GM12891 (cell line): ENCODE measurements at regions not wholly inside any gene's neighbourhood (a gene's known extent, or its start where the extent isn't known, plus 50 kb on each side); places are given as distances from the start of the nearest gene placed in this dataset.

ENCODE experiments used
- DNase-seq: peaks from one replicate; pipeline ENCODE4 v3.0.0; 2011; ENCODE audit warnings: low spot score; ENCODE audit not compliant: insufficient read length
- FAIRE-seq: peaks from 2 replicates; lab custom pipeline; 2011; peaks lifted over from hg19 to GRCh38; lab: Jason Lieb, UNC
- PAX5 ChIP-seq: IDR thresholded peaks from 2 replicates; pipeline ENCODE4 v1.6.1; 2011; ENCODE audit warnings: low read length, moderate library complexity, mild to moderate bottlenecking; ENCODE audit not compliant: insufficient read depth, severe bottlenecking
- POLR2A ChIP-seq: IDR thresholded peaks from 2 replicates; pipeline ENCODE4 v1.6.1; 2011; ENCODE audit warnings: low read depth, low read length, control low read depth
- POLR2AphosphoS5 ChIP-seq: IDR thresholded peaks from 2 replicates; pipeline ENCODE4 v1.6.1; 2011; ENCODE audit warnings: low read depth, low read length, control low read depth
- POU2F2 ChIP-seq: IDR thresholded peaks from 2 replicates; pipeline ENCODE4 v1.6.1; 2011; ENCODE audit warnings: low read depth, mild to moderate bottlenecking, control low read depth, low read length, moderate library complexity
- SPI1 ChIP-seq: IDR thresholded peaks from 2 replicates; pipeline ENCODE4 v1.6.1; 2011; ENCODE audit warnings: low read depth, low read length, control low read depth
- TAF1 ChIP-seq: IDR thresholded peaks from 2 replicates; pipeline ENCODE4 v1.6.1; 2011; ENCODE audit warnings: low read depth, low read length, control low read depth

GRCh38 chr21:20257052-20257740, 741.0 kb upstream of the NCAM2 start:
- TF ChIP-seq POLR2AphosphoS5: no peak
- no peak for TF ChIP-seq PAX5
- no peak for TF ChIP-seq POU2F2
- TF ChIP-seq POLR2A: no peak
- TF ChIP-seq TAF1: no peak
- no peak for TF ChIP-seq SPI1
- no peak for FAIRE-seq
- DNase-seq: no peak

- no peak for FAIRE-seq
- DNase-seq: no peak
- TF ChIP-seq SPI1 (no peak), TAF1 (no peak), PAX5 (no peak), POLR2AphosphoS5 (no peak), POLR2A (no peak), POU2F2 (no peak)
Observed at GRCh38 chr21:20258542-20258941, 739.7 kb upstream of the NCAM2 start.

- FAIRE-seq: no peak
- no peak for TF ChIP-seq TAF1
- no peak for TF ChIP-seq SPI1
- no peak for TF ChIP-seq POLR2A
- TF ChIP-seq POU2F2: no peak
- no peak for TF ChIP-seq POLR2AphosphoS5
- no peak for TF ChIP-seq PAX5
- DNase-seq: no peak
Observed at GRCh38 chr21:20259031-20259867, 739.0 kb upstream of the NCAM2 start.

GRCh38 chr21:20260124-20260523, 738.1 kb upstream of the NCAM2 start:
- no peak for TF ChIP-seq POLR2A
- no peak for TF ChIP-seq POU2F2
- no peak for TF ChIP-seq PAX5
- no peak for TF ChIP-seq TAF1
- no peak for TF ChIP-seq SPI1
- no peak for TF ChIP-seq POLR2AphosphoS5
- DNase-seq (no peak), FAIRE-seq (no peak)

- no peak for DNase-seq
- no peak for FAIRE-seq
- TF ChIP-seq PAX5: no peak
- no peak for TF ChIP-seq SPI1
- no peak for TF ChIP-seq POU2F2
- no peak for TF ChIP-seq POLR2A
- no peak for TF ChIP-seq POLR2AphosphoS5
- no peak for TF ChIP-seq TAF1
Observed at GRCh38 chr21:20261364-20261763, 736.8 kb upstream of the NCAM2 start.

GRCh38 chr21:20265707-20266440, 732.3 kb upstream of the NCAM2 start:
- FAIRE-seq (no peak), DNase-seq (no peak)
- TF ChIP-seq SPI1: no peak

- DNase-seq (no peak), FAIRE-seq (no peak)
- TF ChIP-seq POLR2AphosphoS5 (no peak), SPI1 (no peak), POU2F2 (no peak), TAF1 (no peak), PAX5 (no peak)
Observed at GRCh38 chr21:20266441-20266710, 731.8 kb upstream of the NCAM2 start.

- FAIRE-seq: no peak
- no peak for DNase-seq
Observed at GRCh38 chr21:20270365-20271055, 727.7 kb upstream of the NCAM2 start.

GRCh38 chr21:20272791-20273362, 725.3 kb upstream of the NCAM2 start:
- no peak for DNase-seq
- FAIRE-seq: no peak
- TF ChIP-seq SPI1: no peak
- TF ChIP-seq POLR2AphosphoS5: no peak
- no peak for TF ChIP-seq POU2F2
- no peak for TF ChIP-seq PAX5

More at GRCh38 chr21:20270365-20271055, 727.7 kb upstream of the NCAM2 start:
- TF ChIP-seq SPI1 (no peak), POLR2A (no peak), POU2F2 (no peak), POLR2AphosphoS5 (no peak), TAF1 (no peak), PAX5 (no peak)
